IPS-18a (cell line): ENCODE measurements at regions not wholly inside any gene's neighbourhood (a gene's known extent, or its start where the extent isn't known, plus 50 kb on each side); places are given as distances from the start of the nearest gene placed in this dataset.

ENCODE experiments used
- H3K27ac ChIP-seq: one replicate; pipeline ENCODE4 v1.5.1; 2013; ENCODE audit warnings: low read length
- H3K27me3 ChIP-seq: one replicate; pipeline ENCODE4 v1.6.1; 2013; ENCODE audit warnings: mild to moderate bottlenecking, low read length; ENCODE audit not compliant: control insufficient read depth, insufficient read depth
- H3K36me3 ChIP-seq: one replicate; pipeline ENCODE4 v1.6.1; 2013; ENCODE audit warnings: low read depth, low read length; ENCODE audit not compliant: control insufficient read depth
- H3K4me1 ChIP-seq: one replicate; pipeline ENCODE4 v1.6.1; 2013; ENCODE audit warnings: low read depth, low read length; ENCODE audit not compliant: control insufficient read depth
- H3K4me3 ChIP-seq: one replicate; pipeline ENCODE4 v1.5.1; 2013; ENCODE audit warnings: low read length
- H3K9ac ChIP-seq: one replicate; pipeline ENCODE4 v1.6.1; 2013; ENCODE audit warnings: mild to moderate bottlenecking, low read length, moderate library complexity
- H3K9me3 ChIP-seq: one replicate; pipeline ENCODE4 v1.6.1; 2013; ENCODE audit warnings: low read depth, low read length; ENCODE audit not compliant: control insufficient read depth

GRCh38 chr7:39894904-39895303 is 55.2 kb upstream of the CDK13 start:
- no peaks in the 10 kb centered on the region for H3K27me3 ChIP-seq
- no peak overlapping the region for H3K27ac ChIP-seq
- H3K9ac ChIP-seq = no peak overlapping the region
- no peak overlapping the region for H3K4me3 ChIP-seq
- H3K9me3 ChIP-seq = no peaks in the 10 kb centered on the region
- no peaks in the 10 kb centered on the region for H3K4me1 ChIP-seq
- no peaks in the 10 kb centered on the region for H3K36me3 ChIP-seq

GRCh38 chr7:39896840-39897239 is 53.2 kb upstream of the CDK13 start:
- Histone ChIP-seq H3K27me3 (no peaks in the 10 kb centered on the region), H3K4me1 (no peaks in the 10 kb centered on the region), H3K27ac (no peak overlapping the region), H3K9ac (no peak overlapping the region), H3K4me3 (no peak overlapping the region), H3K36me3 (no peaks in the 10 kb centered on the region), H3K9me3 (no peaks in the 10 kb centered on the region)

- Histone ChIP-seq H3K4me3 (no peak overlapping the region), H3K27ac (no peak overlapping the region), H3K4me1 (no peaks in the 10 kb centered on the region), H3K36me3 (no peaks in the 10 kb centered on the region), H3K9me3 (no peaks in the 10 kb centered on the region), H3K9ac (no peak overlapping the region), H3K27me3 (no peaks in the 10 kb centered on the region)
Observed at GRCh38 chr7:39898867-39899266, 51.2 kb upstream of the CDK13 start.
